NCI-H2227 (cell line): ENCODE measurements at regions not wholly inside any gene's neighbourhood (a gene's known extent, or its start where the extent isn't known, plus 50 kb on each side); places are given as distances from the start of the nearest gene placed in this dataset.
A peak's percentile ranks its signal among the peaks of the same experiment; 100 is the strongest.

Experiments
- DNase-seq: peaks from one replicate; lab custom pipeline; 2025; ENCODE audit not compliant: unreplicated experiment; lab: John Stamatoyannopoulos, UW

DNA sequence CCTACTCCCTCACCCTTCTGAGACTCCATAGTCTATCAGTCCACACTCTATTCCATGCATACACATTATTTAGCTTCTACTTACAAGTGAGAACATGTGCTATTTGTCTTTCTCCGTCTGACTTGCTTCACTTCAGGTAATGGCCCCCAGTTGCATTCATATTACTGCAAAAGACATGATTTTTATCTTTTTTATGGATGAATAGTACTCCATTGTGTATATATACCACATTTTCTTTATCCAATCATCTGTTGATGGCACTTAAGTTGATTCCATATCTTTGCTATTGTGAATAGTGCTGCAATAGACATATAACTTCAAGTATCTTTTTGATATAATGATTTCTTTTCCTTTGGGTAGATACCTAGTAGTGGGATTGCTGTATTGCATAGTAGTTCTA is 171.8 kb downstream of the DACT1 start:
- DNase-seq, result no peak

DNA sequence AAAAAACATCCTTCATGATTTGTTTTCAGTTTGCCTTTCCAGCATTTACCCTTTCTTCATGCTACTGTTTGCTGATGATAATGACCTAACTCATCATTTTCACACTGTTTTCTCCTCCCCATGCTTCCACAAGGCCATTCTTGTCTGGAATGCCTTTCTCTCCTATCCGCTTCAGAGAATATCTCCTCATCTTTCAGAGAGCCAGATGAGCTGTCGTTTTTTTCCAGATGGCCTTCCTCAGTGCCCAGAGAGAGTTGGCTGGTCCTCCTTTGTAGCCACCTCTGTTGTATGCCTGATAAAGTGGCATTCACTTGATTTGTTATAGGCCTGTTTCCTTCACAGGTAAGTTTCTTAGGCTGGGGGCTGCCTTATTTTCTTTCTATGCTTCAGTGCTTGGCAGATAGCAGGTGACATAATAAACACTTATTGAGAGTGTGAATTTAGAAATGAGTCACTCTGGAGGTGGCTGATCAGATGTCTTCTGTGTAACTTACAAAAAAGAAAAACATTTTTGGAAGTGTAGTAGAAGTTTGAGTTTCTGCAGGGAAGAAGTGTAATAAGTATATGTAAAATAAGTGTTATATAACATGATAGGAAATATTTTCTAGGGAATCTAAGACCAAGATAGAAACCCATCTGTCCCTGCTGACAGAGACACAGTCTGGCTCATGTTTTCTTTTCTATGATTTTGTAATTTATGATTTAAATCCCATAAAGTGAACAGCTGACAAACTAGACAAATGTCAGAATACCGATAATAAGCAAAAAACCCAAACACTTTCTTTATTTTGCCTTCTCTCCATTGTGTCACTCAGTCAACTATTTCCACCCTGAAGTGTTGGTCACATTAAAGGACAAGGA is 174.5 kb downstream of the DACT1 start:
- DNase-seq, result no peak

DNA sequence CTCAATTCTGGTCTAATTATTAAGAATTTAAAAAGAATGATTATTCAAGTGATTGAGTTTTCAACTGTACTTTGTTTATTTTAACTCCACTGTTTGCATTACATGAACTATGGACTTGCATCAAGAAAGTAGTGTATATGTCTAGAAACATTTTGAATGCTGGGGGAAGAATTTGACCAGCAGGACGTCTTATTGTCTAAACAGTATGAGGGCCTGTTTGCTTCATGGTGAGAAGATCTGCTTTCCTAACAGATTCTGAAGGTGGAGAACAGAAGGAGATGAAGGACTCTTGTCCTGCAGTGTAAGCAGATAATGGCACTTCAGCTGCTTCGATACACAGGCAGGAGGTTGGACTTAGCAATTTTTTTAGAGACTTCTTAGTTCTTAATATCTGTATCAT is 176.0 kb downstream of the DACT1 start:
- no peak for DNase-seq

DNA sequence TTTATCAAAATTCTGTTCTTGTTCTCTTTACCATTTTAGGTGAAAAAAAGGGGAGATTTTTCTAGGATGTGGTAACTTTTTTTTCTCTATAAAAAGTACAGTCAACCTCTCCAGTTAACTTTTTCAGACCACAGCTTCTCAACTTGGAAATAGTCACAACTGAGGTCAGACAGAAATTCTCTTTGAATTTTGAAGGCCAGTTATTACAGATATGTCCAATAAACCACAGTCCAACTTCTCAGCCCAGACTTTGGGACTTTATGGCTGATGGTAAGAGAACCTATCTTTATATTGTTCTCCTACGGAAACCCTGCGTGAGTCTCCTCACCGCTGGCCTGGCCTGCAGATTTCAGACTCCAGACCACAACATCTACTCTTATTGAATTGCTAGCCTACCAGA is 176.7 kb downstream of the DACT1 start:
- DNase-seq, result no peak

DNA sequence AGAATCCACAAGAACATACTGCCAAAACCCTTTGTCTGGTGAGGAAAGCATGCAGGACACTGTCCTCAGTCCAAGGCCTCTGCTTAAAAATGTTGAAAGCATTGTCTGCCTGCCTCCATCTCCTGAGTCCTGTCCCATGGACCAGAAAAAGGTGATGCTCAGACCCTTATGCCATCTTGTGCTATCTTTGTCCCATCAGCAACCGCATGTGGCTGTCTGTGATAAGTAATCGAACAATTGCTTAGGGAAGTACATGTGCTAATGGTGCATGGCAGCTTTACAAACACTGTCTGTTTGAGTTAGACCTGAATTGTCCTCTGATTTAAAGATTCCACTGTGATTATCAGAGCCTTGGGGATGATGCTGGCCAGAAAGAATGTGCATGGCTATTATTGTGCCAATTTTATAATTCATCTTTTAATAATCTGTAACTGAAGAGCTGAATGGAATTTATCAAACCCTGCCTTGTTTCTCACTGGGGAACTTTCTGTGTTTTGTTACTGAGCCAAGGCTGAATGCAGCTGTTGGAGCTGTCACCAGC is 177.5 kb downstream of the DACT1 start:
- no peak for DNase-seq

DNA sequence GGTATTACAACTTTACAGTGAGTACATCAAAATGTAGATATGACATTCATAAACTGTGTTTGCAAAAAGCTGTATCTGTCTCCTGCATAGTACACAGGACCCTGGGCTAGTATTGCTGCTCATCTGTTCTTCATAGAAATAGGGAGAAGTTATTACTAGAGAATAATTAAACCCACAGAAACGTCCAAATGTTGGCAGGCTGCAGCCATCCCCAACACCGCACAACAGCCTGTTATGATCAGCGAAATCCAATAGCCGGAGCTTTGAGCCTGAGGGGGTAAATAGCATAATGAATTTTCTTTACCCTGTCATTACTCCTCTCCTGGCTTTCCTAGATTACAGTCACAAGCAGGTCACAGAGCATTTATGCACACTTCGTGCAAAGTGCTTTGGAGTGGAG is 178.0 kb downstream of the DACT1 start:
- DNase-seq, result peak; percentile 85

DNA sequence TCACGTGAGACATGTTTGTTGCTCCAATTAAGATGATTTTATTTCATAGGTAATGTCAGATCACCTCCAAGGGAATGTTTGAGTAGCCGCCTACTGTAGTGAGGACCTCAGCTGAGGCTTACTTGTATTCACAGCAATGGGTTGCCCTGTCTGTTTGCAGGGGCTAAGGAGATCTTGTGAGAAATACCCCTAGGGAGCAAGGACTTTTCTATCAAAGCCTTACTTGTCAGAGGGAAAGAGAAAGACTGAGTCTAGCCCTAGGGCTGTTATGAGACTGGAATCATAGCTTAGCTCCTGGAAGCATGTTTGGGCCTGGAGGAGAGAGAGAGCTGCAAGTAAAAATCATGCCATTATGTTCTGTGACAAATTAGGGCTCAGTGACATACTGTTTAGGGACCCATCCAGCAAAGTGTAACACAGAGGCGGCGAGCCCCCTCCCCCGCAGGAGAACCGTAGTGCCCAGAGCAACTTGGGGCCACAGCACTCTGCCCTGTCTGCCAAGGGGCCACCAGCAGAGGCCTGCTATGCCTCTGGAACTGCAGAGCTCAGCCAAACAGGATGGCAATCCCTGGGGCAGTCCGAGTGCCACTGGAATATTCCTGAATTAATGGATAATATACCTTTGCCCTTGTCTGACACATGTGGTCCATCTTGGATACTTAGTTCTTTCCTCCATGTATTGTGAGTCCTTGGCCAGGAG is 178.8 kb downstream of the DACT1 start:
- no peak for DNase-seq

DNA sequence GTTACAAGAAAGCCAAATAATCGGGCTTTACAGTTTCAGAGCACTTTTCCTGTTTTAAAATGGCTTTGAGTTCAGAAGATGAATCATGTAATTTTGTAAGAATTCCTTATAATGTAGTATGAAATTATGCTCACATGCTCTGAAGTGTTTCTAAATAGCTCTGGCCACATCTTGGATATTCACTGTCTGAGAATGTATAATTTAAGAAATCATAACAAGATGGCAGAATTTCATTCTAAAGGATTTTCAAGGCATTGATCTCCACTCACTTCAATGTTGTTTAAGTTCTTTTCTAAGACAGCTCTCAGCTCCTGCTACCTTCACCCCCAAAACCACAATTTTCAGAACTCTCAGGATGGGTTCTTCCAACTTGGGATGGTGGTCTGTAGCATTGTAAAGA is 180.1 kb downstream of the DACT1 start:
- no peak for DNase-seq

DNA sequence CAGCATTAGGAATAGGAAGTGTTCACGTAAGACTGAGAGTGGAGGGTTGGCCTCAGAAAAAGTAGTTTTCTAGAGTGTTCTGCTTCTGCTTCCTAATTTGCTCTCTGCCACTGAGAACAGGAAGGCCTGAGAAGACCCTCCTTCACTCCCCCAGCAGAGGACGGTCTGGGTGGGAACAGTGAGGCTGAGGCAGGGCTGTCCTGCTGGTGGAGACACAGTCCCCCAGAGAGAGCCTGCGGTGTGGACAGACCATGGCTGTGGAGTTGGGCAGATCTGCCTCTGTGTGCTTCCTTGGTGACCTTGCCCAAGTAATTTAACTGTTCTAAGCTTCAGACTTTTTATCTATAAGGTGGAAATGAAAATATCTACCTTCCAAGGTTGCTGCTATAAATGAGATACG is 182.3 kb downstream of the DACT1 start:
- DNase-seq, result no peak

DNA sequence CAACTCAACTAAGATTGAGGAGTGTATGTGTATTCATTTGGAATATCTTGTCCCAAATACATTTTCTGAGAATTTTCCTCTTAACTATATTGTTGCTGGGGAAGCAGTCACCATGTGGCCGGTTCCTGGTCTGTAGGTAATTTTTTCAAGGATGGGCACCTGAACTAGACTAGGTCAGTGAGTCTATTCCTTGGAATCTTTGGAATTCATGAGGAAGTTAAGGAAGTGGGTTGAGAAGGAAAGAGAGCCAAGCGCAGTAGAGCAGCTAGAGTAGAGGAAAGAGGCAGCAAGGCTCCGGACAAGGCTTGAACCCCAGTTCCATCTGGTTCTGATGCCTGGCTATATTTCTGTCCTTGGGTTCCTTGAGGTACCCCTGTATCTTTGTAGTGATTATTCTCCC is 183.7 kb downstream of the DACT1 start:
- no peak for DNase-seq

DNA sequence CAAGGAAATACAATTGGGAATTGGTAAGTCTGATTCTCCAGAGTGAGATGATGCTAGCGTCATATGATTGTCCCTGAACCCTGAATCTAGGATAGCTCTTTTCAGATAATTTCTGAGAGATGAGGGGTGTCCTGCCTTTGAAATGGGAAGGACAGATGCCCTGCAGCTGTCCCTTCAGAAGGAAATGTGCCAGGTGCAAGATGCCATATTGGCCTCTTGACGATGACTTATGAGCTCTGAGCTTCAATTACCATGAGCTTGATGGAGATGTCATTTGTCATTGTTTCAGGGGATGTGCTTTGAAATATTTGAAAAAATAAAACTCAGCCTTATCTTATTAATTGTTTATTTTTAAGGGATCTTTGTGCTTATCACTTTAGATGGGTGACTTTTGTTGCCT is 185.1 kb downstream of the DACT1 start:
- DNase-seq, result no peak

DNA sequence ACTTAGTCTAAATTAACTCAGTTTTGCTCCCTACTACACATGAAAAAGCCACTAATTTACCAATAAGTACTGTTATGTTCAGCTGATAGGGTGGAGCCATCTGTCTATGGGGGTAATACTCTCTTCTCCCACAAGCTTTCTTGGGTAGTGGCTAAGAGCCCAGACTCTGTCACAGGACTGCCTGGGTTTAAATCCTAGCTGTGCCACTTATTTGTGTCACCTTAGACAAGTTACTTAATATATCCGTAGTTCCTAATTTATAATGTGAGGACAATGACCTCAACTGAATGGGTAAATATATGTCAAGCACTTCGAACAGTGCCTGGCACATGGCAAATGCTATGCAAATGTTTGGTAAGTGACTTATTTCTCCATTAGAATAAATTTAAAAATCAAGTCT is 185.6 kb downstream of the DACT1 start:
- no peak for DNase-seq

DNA sequence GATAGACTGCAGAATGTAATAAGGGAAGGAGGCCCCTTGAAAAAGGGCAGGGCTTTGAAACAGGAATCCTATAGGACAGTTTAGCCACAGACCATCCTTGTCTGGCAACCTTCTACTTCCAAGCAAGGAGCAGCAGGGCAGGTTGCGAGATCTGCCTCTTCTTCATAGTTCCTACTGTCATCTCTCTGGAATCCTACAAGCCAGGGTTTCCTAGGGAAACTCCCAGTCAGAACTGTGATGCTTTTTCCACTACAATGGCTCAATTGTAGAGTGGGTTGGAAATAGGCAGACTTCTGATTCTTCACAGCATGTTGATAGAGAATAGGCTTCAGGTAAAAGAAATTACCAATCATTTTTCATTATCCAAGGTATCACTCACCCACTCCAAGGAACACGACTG is 186.3 kb downstream of the DACT1 start:
- DNase-seq, result no peak

DNA sequence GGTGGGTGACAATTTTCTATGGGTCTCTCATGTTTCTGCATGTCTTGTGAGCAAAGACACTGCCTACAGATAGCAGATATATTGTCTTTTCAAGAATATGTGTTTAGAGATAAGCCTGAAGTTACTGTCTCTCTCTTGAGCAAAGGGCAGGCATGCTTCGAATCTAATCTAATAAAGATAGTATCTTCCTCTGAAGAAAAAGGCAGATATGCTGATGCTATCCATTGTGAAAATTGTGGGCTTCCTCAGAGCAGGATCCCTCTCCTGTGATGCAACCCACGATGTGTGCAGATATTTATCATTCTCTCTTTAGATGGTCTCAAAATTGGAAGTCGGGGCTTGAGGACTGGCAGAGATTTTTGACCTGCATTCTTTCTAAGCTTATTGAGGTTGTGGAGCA is 187.0 kb downstream of the DACT1 start:
- no peak for DNase-seq

DNA sequence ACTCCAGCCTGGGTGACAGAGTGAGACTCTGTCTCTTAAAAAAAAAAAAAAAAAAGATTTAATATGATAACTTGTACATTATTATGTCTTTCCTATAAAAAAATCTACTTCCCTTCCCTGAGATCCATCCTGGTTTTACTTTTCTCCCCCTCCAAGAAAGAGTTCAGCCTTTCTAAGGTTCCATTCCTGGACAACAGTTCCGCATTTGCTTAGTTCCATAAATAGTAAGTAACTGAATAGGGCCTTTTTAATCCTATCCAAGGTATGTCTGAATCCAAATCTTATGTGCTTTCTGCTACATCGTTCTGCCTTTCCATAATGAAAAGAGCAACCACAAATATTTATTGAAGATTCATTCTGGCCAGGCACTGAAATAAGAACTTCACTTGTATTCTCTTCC is 187.8 kb downstream of the DACT1 start:
- DNase-seq, result no peak

DNA sequence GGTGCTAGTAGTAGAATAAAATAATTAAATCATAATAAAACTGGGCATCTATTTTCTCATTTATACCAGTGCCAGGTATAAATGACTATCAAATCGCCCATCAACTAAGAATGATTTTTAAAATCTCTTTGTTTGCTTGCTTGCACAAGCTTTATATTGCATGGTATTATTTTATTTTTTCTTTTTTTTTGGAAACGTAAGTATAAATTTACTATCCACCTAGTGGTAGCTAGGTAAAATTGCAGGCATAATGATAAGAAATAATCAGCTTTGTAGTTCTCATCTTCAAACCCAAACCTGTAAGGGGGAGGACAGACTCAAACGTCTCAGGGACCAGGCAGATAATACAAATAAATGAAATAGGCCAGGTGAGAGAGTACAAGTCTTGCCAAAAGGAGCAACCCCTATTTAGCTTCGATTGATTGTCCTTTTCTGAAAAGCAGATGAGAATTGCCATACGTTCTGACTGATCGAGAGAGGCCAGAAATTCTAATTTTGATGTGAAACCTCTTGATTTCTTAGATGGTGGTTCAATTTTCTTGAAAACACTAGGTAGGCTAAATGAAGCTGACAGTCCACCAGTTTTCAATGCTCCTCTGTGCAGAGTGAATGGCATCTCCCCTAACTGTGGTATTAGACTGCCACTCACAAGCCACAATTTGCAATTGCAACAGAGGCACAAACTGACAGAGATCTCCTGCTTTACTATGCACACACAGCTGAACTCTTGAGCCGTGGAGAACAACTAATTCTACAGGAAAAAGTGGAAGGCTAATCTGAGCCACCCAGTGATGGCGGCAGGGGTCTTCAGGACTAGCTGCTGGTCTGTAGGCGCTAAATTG is 189.3 kb downstream of the DACT1 start:
- DNase-seq, result no peak

DNA sequence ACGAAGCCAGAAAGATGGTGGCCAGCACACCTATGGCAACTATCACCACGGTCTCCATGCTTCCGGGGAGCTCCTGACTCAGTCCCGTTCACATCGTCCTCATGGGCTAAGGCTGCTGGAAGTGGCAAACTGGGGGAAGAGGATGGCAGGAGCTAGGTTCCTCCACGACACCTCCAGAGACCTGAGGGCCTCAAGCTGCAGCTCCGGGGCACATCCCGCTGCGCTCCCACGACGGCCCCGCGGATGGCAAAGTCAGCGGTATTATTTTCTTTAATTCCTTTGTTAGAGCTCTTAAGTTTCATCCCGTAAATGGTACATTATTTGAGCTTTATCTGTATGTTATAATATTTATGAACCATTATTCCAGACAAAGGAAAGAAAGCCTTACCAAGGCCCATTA is 190.5 kb downstream of the DACT1 start:
- DNase-seq, result no peak

DNA sequence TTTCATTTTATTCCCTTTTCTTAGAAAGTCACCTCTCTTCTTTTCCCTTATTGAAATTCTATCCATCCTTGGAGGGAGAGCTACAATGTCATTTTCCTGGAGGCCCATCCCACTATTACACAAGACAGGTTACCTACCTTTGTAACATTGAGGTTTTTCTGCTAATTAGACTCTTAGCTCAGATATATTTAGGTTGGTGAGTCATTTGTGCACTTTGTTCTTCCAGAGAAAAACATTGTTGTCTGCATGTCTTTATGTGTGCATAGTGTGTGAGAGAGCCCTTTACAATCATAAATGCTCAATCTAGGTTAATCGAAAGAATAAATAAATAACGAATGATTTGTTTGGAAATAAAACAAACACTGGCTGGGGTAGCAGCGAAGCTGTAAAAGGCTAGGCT is 191.8 kb downstream of the DACT1 start:
- DNase-seq, result no peak

DNA sequence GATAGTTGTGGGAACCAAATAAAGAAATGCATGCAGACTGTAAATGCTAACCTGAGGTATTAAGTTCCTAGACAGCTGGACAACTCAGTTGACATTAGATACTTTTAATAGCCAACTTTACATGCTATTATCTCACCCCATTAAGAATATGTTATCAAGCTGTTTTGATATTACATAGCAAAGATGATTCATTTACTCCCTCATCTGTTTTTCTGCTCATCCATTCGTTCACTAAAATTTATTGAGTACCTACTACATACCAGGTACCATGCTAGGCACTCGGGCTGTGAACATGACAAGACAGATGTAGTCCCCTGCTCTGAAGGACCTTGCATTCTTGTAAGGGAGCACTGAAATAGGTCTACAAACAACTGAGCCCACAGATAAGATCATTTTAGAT is 192.4 kb downstream of the DACT1 start:
- DNase-seq, result no peak

DNA sequence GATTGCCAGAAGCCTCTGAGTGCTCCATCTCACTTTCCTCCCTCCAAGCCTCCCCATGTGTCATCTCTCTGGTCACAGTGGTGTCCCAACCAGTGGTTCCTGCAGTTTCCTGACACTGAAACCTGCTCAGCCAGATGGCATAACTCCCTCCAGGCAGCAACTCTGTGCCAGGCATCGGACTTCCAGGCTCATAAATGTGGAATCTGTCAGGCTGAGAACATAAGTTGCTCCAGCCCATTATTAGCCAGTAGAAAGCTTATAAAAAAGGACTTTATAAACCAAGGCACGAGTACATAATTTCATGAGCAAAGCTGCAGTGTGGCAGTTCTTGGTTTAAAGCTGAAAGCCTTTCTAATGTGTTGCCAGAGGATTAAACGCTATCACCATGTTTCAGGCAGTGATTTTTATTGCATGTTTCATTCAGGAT is 194.3 kb downstream of the DACT1 start:
- no peak for DNase-seq

DNA sequence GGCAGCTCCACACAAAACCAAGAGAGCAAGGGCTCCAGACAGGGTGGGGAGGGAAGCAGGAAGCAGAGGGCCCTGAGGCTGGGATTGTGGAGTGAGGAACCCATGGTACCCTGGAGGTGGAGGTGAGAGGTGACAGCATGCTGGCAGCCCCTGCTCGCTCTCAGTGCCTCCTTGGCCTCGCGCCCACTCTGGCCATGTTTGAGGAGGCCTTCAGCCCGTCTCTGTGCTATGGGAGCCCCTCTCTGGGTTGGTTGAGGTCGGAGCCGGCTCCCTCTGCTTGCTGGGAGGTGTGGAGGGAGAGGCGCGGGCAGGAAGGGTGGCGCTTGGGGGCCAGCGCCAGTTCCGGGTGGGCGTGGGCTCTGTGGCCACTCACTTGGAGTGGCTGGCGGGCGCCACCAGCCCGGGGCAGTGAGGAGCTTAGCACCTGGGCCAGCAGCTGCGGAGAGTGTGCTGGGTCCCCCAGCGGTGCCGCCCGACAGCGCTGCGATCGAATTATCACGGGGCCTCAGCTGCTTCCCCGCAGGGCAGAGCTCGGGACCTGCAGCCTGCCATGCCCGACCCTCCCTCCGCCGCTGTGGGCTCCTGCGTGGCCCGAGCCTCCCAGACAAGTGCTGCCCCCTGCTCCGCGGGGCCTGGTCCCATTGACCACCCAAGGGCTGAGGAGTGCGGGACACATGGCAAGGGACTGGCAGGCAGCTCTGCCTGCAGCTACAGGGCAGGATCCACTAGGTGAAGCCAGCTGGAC is 196.0 kb downstream of the DACT1 start:
- no peak for DNase-seq
